GM19328 (cell line): ENCODE measurements at regions not wholly inside any gene's neighbourhood (a gene's known extent, or its start where the extent isn't known, plus 50 kb on each side); places are given as distances from the start of the nearest gene placed in this dataset.

ENCODE experiments used
- ATAC-seq: cut with Tn5 transposase; IDR thresholded peaks from one replicate; pipeline ENCODE4 v1.9.1; 2021; ENCODE audit warnings: mild to moderate bottlenecking, moderate library complexity; ENCODE audit not compliant: unreplicated experiment

DNA sequence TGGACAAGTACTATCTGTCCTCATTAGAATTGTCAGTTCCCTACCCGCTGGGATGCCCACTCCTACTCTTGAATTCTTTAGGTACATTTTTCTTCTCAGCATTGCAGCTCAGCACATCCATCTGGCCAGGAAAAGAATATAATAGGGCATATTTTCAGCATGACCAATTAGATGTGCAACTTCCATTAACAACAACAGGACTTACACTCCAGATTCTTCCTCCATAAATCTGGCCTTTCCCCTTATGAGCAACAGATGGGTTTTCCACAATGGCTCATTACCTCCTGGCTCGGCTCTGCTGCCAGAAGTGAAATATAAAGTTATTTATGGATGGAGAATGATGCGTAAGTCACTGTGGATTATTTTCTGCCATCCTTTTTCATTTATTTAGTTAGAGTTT lies 443.8 kb upstream of the TGFBR2 start:
- ATAC-seq, result no peak

GRCh38 chr3:30166535-30166934 lies 439.9 kb upstream of the TGFBR2 start:
- no peak for ATAC-seq

GRCh38 chr3:30167541-30168011 lies 438.8 kb upstream of the TGFBR2 start:
- ATAC-seq, result no peak

GRCh38 chr3:30169487-30169886 lies 436.9 kb upstream of the TGFBR2 start:
- ATAC-seq, result no peak

GRCh38 chr3:30170681-30171438 lies 435.5 kb upstream of the TGFBR2 start:
- ATAC-seq, result no peak

GRCh38 chr3:30174357-30174756 lies 432.0 kb upstream of the TGFBR2 start:
- no peak for ATAC-seq

DNA sequence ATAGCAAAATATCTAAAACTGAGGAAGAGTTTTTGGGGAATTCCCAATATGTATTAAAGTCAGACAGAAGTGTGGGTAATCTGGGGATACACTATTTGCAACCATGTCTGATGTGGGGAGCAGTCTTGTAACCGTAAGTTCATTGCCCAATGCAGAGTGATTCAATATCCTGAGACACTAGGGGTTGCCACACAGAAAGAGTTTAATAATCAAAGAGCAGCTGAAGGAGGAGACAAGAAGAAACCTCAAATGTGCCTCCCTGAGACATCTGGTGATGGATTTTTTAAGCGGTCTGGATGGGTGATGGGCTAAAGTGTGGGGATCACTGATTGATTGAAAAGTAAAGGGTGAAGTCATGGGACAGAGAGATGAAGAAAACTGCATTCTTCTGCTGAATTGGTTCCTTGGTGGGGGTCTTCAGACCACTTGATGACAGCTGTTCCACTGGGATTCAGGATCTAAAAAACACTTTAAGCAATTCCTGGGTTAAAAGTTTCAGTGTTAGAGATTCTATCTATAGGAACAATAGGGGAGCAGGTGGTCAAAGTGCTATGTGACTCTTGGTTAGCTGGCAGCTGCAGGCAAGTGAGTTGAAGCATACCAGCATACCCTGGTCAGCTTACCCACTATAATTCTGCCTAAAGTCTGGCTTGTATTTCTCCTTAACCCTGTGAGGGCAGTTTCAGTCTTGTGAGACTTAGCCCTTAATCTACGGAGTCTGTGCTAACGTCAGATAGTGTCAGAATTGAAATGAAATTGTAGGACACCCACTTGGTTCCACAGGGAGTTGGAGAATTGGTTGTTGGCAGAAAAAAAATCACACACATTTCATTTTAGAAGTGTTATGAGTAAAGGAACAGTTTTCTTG lies 425.9 kb upstream of the TGFBR2 start:
- ATAC-seq, result no peak

GRCh38 chr3:30181178-30181465 lies 425.3 kb upstream of the TGFBR2 start:
- no peak for ATAC-seq

- no peak for ATAC-seq
Measured at GRCh38 chr3:30181581-30181980, 424.8 kb upstream of the TGFBR2 start.

DNA sequence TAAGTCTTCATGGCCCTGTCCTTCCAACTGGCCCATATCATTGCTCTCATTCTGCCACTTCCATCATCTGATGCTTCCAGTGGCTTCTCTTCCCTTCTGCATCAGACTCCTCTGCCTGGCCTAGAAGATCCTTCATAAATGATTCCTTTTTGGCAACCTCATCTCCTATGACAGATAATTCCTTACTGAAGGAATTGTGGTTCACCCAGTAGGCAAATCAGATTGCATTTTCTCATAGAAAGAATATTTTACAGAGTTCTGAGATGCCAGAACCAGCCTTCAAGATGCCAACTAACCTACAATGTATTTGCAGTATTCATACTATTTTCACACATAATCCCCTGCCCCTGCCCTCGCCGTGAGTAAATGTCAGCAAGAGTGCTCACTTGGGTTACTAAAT lies 423.0 kb upstream of the TGFBR2 start:
- no peak for ATAC-seq

DNA sequence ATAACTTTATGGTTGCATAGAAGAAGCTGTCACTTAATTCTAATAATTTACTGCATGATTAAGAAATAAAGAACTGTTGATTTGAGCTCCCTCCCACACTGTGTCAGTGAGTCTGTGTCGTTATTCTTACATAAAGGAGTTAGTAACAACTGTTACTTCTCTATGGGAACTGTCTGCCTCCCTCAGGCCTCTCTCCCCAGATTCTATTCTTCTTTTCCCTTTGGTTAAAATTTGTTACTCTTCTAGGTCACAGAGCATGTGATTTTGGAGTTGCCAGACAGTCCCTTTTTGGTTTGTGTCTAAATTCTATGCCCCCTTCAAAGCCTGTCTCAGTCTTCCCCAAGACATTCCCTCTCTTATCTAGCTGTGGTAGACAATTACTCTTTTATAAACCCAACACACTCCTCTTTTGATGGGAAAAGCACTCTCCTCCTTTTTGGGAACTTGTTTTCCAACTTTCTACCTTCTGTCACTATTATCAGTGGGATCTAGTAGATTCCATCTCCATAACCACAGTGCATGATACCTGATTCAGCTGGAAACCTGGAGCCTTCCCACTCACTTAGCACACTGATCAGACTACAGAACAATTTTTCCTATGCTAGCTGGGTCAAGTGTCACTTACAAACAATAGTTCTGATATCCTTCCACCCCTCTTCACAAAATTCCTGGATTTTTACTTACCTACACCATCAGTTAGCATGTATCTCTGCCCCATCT lies 422.1 kb upstream of the TGFBR2 start:
- no peak for ATAC-seq

- no peak for ATAC-seq
Measured at GRCh38 chr3:30185872-30186271, 420.5 kb upstream of the TGFBR2 start.

- ATAC-seq, result no peak
Measured at GRCh38 chr3:30186741-30187219, 419.6 kb upstream of the TGFBR2 start.

GRCh38 chr3:30187366-30187765 lies 419.0 kb upstream of the TGFBR2 start:
- ATAC-seq, result no peak

DNA sequence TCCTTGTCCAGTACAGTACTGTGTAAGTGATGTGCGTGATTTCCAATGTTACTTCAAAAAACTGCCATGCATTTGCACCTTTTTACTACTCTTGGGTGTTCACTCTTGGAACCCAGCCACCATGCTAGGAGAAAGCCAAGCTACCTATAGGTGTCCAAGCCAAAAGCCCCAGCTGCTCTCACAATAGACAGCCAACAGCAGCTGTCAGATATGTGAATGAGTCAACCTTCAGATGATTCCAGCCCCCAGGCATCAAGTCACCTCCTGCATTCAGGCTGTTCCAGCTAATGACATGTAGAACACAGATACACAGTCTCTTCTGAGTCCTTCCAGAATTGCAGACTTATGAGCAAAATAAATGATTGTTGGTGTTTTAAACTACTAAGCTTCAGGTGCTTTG lies 417.7 kb upstream of the TGFBR2 start:
- ATAC-seq, result no peak

DNA sequence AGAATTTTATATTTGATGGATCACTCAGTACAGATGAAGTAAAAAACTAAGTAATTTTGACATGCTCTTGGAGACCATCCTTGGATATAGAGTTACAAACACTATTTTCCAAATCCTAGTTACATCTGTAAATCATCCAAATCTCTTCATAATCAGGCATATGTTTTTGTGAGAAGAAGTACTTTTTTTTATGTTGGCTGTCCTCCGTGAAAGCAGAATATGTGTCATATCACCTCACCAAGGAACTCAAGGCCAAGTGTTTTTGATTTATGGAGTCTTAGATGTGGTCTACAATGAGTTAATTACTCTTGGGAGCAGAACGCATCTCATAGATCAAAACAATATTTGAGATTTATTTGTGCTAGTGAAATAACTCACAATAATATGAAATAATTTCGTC lies 416.5 kb upstream of the TGFBR2 start:
- no peak for ATAC-seq

GRCh38 chr3:30193625-30194044 lies 412.8 kb upstream of the TGFBR2 start:
- no peak for ATAC-seq

GRCh38 chr3:30195352-30195751 lies 411.0 kb upstream of the TGFBR2 start:
- ATAC-seq, result no peak

GRCh38 chr3:30198162-30198561 lies 408.2 kb upstream of the TGFBR2 start:
- no peak for ATAC-seq

DNA sequence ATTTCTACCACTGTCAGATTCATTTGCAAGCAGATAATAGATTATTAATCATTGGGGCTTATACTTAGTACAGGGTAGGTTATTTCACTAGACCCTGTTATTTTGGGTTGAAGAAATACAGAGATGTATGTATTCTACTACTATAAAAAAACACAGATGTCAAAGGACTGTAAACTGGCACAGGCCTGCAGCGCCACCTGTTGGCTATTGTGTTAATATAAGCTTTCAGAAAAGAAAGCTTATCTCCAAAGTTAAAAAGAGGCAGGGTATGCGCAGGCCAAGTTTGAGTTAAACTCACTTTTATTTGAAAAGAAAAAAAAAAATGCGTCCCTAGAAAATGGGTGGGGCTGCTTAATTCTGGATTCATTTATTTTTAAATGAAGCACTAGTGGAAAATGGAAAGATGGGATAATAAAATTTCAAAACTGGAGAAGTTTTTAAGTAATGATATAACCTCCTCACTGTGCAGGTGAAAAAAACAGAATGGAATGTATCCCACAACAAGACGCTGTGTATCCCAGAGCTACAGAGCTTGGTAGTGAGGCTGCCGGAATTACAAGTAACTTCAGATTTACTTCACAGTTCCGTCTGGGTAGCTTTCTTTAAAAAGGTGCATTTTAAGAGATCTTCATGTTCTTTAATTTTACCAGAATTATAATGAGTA lies 407.2 kb upstream of the TGFBR2 start:
- no peak for ATAC-seq

GRCh38 chr3:30199855-30200254 lies 406.5 kb upstream of the TGFBR2 start:
- ATAC-seq, result no peak
